Activated CD8-positive, alpha-beta memory T cell treated with anti-CD3 and anti-CD28 coated beads, Interleukin-2, amount 50 U/mL, for 1 hour (primary cell): ENCODE measurements at regions not wholly inside any gene's neighbourhood (a gene's known extent, or its start where the extent isn't known, plus 50 kb on each side); places are given as distances from the start of the nearest gene placed in this dataset.

Source experiments
- DNase-seq: peaks from one replicate; pipeline ENCODE4 v3.0.0-alpha.2; 2020; ENCODE audit errors: extremely low read depth

- no peak for DNase-seq
Observed at GRCh38 chr13:85099245-85099644, 700.0 kb downstream of the SLITRK6 start.

- no peak for DNase-seq
Observed at GRCh38 chr13:85095418-85096272, 703.6 kb downstream of the SLITRK6 start.

- no peak for DNase-seq
Observed at GRCh38 chr13:85093808-85094207, 705.4 kb downstream of the SLITRK6 start.

GRCh38 chr13:85091631-85092234 is 707.5 kb downstream of the SLITRK6 start:
- no peak for DNase-seq

GRCh38 chr13:85089186-85089585 is 710.0 kb downstream of the SLITRK6 start:
- DNase-seq: no peak

GRCh38 chr13:85080691-85081090 is 718.5 kb downstream of the SLITRK6 start:
- DNase-seq: no peak

GRCh38 chr13:85076343-85076742 is 722.9 kb downstream of the SLITRK6 start:
- DNase-seq: no peak

- DNase-seq: no peak
Observed at GRCh38 chr13:85074543-85075313, 724.5 kb downstream of the SLITRK6 start.

GRCh38 chr13:85068231-85068630 is 731.0 kb downstream of the SLITRK6 start:
- DNase-seq: no peak

- no peak for DNase-seq
Observed at GRCh38 chr13:85040215-85040614, 759.0 kb downstream of the SLITRK6 start.

GRCh38 chr13:85031771-85032170 is 767.4 kb downstream of the SLITRK6 start:
- no peak for DNase-seq

GRCh38 chr13:85028035-85028434 is 771.2 kb downstream of the SLITRK6 start:
- DNase-seq: no peak

- DNase-seq: no peak
Observed at GRCh38 chr13:85019121-85019520, 780.1 kb downstream of the SLITRK6 start.

GRCh38 chr13:85013006-85013405 is 786.2 kb downstream of the SLITRK6 start:
- DNase-seq: no peak

- no peak for DNase-seq
Observed at GRCh38 chr13:85009447-85009846, 789.8 kb downstream of the SLITRK6 start.

- DNase-seq: no peak
Observed at GRCh38 chr13:84999252-84999651, 800.0 kb downstream of the SLITRK6 start.

GRCh38 chr13:84998681-84999080 is 800.5 kb downstream of the SLITRK6 start:
- DNase-seq: no peak

GRCh38 chr13:84997858-84998257 is 801.4 kb downstream of the SLITRK6 start:
- DNase-seq: no peak

GRCh38 chr13:84994582-84994981 is 804.6 kb downstream of the SLITRK6 start:
- no peak for DNase-seq

GRCh38 chr13:84985860-84986259 is 813.4 kb downstream of the SLITRK6 start:
- DNase-seq: no peak

GRCh38 chr13:84983321-84983720 is 815.9 kb downstream of the SLITRK6 start:
- no peak for DNase-seq

- no peak for DNase-seq
Observed at GRCh38 chr13:84980571-84980970, 818.6 kb downstream of the SLITRK6 start.

- no peak for DNase-seq
Observed at GRCh38 chr13:84978851-84979250, 820.4 kb downstream of the SLITRK6 start.
